Type B pancreatic cell (in vitro differentiated cells): ENCODE measurements at regions not wholly inside any gene's neighbourhood (a gene's known extent, or its start where the extent isn't known, plus 50 kb on each side); places are given as distances from the start of the nearest gene placed in this dataset.
"Not testable (repeated sequence)": the region's sequence is repeated elsewhere in the genome, so short reads cannot be mapped to it uniquely, and the experiment has no call there.

Experiments
- DNase-seq: peaks from one replicate; pipeline ENCODE4 v3.0.0; 2021; ENCODE audit warnings: mixed read lengths; ENCODE audit not compliant: unreplicated experiment; ENCODE audit errors: extremely low spot score
- H3K27ac Mint-ChIP-seq: 2 replicates; pipeline ENCODE4 v1.8.0; 2021; ENCODE audit warnings: mild to moderate bottlenecking, mixed read lengths
- H3K27me3 Mint-ChIP-seq: 2 replicates; pipeline ENCODE4 v1.8.0; 2021; ENCODE audit warnings: mixed read lengths
- H3K36me3 Mint-ChIP-seq: 2 replicates; pipeline ENCODE4 v1.8.0; 2021; ENCODE audit warnings: mixed read lengths
- H3K4me1 Mint-ChIP-seq: one replicate; pipeline ENCODE4 v1.8.0; 2021; ENCODE audit warnings: mixed read lengths; ENCODE audit not compliant: unreplicated experiment
- H3K4me3 Mint-ChIP-seq: 2 replicates; pipeline ENCODE4 v1.8.0; 2021; ENCODE audit warnings: mild to moderate bottlenecking, mixed read lengths
- H3K9me3 Mint-ChIP-seq: 2 replicates; pipeline ENCODE4 v1.8.0; 2021; ENCODE audit warnings: mixed read lengths
- TF ChIP-seq, protein P1 (sequence below): fragments of 200-600 bp; sonication (generic); conservative IDR thresholded peaks from 2 replicates; pipeline ENCODE4 v1.5.0; 2021; ENCODE audit warnings: antibody characterized with exemption, mild to moderate bottlenecking

DNA sequence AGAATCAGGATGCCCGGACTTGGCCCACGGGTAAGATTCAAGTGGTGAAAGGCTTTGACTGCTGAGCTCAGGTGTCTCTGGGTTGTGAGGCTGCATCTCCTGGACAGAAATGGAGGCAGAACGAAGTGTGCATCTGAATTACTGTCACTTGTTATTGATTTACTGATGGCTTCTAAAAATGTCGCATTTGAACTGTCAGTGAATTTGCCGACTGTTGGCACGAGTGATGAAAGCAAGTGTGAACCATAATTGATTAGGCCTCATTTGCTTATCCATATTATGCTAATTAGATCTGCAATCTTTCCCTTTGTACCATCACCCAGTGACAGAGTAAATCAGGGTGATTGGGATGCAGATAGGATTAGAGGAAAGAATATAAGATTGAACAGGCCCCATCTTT lies 252.4 kb downstream of the NUF2 start:
- no peak overlapping the region for H3K4me3 Mint-ChIP-seq
- no peak overlapping the region for H3K27ac Mint-ChIP-seq
- H3K9me3 Mint-ChIP-seq = no peaks in the 10 kb centered on the region
- H3K27me3 Mint-ChIP-seq = no peaks in the 10 kb centered on the region
- no peak for DNase-seq
- TF ChIP-seq, protein P1, sequence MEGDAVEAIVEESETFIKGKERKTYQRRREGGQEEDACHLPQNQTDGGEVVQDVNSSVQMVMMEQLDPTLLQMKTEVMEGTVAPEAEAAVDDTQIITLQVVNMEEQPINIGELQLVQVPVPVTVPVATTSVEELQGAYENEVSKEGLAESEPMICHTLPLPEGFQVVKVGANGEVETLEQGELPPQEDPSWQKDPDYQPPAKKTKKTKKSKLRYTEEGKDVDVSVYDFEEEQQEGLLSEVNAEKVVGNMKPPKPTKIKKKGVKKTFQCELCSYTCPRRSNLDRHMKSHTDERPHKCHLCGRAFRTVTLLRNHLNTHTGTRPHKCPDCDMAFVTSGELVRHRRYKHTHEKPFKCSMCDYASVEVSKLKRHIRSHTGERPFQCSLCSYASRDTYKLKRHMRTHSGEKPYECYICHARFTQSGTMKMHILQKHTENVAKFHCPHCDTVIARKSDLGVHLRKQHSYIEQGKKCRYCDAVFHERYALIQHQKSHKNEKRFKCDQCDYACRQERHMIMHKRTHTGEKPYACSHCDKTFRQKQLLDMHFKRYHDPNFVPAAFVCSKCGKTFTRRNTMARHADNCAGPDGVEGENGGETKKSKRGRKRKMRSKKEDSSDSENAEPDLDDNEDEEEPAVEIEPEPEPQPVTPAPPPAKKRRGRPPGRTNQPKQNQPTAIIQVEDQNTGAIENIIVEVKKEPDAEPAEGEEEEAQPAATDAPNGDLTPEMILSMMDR = no peak
- H3K36me3 Mint-ChIP-seq = no peaks in the 10 kb centered on the region
- H3K4me1 Mint-ChIP-seq = no peaks in the 10 kb centered on the region

DNA sequence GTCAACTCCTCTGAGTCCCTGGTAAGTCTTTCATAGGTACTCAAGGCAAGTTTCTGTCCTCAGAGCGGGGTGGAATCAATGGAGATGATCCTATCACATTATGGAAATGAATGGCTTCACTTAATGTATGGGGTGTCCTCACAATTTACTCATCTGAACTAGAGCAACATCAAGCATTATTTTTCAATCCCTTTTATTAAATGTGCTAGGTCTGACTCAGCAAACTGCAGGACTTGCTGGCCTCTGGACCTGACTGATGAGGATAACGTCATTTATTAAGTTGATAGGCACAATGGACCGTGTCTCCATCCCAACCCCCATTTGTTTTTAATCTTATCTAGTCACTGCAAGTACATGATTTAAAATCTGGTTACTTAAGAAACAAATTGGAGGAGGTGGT lies 259.2 kb downstream of the NUF2 start:
- H3K27me3 Mint-ChIP-seq = no peaks in the 10 kb centered on the region

DNA sequence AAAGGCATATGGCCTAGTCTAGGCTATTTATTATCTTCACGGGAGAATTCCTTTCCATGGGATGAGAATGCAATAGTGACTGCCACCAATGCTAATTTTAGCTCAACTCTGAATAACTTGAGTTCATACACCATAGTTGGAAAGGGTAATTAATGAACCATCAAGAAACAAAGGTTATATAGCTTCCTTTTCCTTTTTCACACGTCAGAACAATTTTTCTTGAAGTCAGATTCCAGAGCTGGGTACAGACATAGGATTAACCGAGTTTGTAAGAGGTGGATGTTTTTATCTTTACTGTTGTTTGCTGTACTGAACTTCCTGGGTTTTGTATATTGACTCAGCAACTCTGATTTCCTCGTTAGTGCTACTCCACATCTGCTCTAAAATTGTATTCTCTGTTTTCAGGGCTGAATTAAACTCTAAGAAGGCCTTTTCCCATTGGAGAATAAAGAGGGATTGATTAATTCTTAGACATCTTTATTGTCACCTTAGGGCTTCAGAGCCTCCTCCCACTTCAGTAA lies 262.0 kb downstream of the NUF2 start:
- DNase-seq = no peak
- H3K36me3 Mint-ChIP-seq = no peaks in the 10 kb centered on the region
- H3K27ac Mint-ChIP-seq = no peak overlapping the region
- TF ChIP-seq, protein P1 = no peak
- H3K4me3 Mint-ChIP-seq = no peak overlapping the region
- H3K4me1 Mint-ChIP-seq = peaks cover 19% of the 10 kb centered on the region
- H3K27me3 Mint-ChIP-seq = no peaks in the 10 kb centered on the region
- H3K9me3 Mint-ChIP-seq = no peaks in the 10 kb centered on the region

More for the DNA sequence above, 259.2 kb downstream of the NUF2 start:
- TF ChIP-seq, protein P1 = no peak
- DNase-seq = no peak
- H3K4me3 Mint-ChIP-seq = no peak overlapping the region
- H3K27ac Mint-ChIP-seq = no peak overlapping the region
- H3K4me1 Mint-ChIP-seq = peaks cover 10% of the 10 kb centered on the region
- no peaks in the 10 kb centered on the region for H3K36me3 Mint-ChIP-seq
- H3K9me3 Mint-ChIP-seq = no peaks in the 10 kb centered on the region

DNA sequence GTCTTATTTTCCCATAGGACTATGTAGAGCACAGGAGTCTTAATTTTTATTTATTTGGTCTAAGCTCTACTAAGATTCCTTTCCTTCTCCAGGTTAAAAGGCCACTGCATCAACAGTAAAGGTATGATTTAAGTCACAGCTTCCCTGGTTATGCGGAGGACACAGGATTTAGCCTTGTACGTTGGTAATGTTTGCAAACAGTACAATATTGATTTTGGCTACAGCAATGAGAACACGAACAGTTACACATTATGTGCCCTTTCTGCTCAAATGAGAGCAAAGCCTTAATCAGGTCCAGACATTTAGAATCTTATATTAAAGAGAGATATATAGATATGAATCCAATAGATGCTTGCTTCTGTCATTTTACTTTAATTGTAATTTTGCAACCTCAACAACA lies 264.0 kb downstream of the NUF2 start:
- Mint-ChIP-seq H3K4me1 (peaks cover 13% of the 10 kb centered on the region), H3K27ac (no peak overlapping the region), H3K4me3 (no peak overlapping the region), H3K27me3 (no peaks in the 10 kb centered on the region), H3K36me3 (no peaks in the 10 kb centered on the region), H3K9me3 (no peaks in the 10 kb centered on the region)
- no peak for DNase-seq
- TF ChIP-seq, protein P1 = no peak

DNA sequence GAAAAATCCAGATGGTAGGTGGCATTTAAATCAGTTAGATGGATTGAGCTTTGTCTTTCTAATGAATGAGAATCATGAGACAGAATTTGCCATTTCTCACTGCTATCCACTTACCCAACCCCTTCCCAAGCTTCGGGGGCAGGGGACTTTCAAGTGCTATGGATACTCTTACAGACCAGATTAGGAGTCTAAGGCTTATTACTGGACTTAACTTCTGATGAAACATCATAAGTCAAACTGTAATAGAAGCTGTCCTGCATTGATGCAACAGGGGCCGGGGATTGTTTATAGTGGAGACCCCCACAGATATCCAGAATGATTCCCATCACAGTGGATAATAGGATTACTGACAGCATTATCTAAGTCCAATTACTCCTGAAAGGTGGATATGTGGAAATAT lies 267.0 kb downstream of the NUF2 start:
- H3K36me3 Mint-ChIP-seq = no peaks in the 10 kb centered on the region
- no peak overlapping the region for H3K27ac Mint-ChIP-seq
- H3K4me3 Mint-ChIP-seq = no peak overlapping the region
- TF ChIP-seq, protein P1 = no peak
- peaks cover 4% of the 10 kb centered on the region for H3K27me3 Mint-ChIP-seq
- no peak for DNase-seq
- H3K4me1 Mint-ChIP-seq = peaks cover 8% of the 10 kb centered on the region
- peaks cover 5% of the 10 kb centered on the region for H3K9me3 Mint-ChIP-seq

DNA sequence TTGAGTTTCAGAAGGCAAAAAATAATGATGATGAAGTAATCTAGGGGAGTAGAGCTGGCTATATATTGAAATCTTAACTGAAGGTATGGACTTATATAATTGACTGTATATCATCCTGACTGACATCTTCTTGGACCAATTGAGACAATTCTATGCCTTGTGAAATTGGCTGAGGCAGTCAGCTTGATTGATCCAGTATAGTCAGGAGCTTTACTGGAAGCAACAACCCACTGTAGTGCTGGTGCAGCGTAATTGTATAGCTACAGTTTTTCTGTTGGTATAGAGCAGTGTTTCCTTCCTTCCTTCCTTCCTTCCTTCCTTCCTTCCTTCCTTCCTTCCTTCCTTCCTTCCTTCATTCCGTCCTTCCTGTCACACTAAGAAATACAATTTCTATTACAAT lies 268.0 kb downstream of the NUF2 start:
- Mint-ChIP-seq H3K27me3 (peaks cover 4% of the 10 kb centered on the region), H3K4me3 (no peak overlapping the region), H3K27ac (no peak overlapping the region), H3K4me1 (peaks cover 8% of the 10 kb centered on the region), H3K36me3 (no peaks in the 10 kb centered on the region), H3K9me3 (peaks cover 5% of the 10 kb centered on the region)
- TF ChIP-seq, protein P1 = no peak
- DNase-seq = no peak

DNA sequence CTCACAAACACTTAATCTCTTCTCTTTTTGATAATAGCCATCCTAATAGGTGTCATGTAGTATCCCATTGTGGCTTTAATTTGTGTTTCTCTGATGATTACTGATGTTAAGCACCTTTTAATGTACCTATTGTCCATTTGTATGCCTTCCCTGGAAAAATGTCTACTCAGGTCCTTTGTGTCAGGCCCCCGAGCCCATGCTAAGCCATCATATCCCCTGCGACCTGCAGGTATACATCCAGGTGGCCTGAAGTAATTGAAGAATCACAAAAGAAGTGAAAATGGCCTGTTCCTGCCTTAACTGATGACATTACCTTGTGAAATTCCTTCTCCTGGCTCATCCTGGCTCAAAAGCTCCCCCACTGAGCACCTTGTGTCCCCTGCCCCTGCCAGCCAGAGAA lies 269.4 kb downstream of the NUF2 start:
- not testable (repeated sequence) for DNase-seq, H3K36me3 Mint-ChIP-seq, H3K4me3 Mint-ChIP-seq, H3K27me3 Mint-ChIP-seq, H3K9me3 Mint-ChIP-seq, H3K27ac Mint-ChIP-seq, H3K4me1 Mint-ChIP-seq

DNA sequence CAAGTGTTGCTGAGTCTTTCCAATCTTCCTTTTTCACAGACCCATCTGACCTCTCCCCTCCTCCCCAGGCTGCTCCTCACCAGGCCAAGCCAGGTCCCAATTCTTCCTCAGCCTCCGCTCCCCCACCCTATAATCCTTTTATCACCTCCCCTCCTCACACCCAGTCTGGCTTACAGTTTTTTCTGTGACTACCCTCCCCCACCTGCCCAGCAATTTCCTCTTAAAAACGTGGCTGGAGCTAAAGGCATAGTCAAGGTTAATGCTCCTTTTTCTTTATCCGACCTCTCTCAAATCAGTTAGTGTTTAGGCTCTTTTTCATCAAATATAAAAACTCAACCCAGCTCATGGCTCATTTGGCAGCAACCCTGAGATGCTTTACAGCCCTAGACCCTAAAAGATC lies 270.9 kb downstream of the NUF2 start:
- H3K27me3 Mint-ChIP-seq, DNase-seq, H3K9me3 Mint-ChIP-seq, H3K27ac Mint-ChIP-seq, H3K4me3 Mint-ChIP-seq, H3K36me3 Mint-ChIP-seq, H3K4me1 Mint-ChIP-seq: not testable (repeated sequence)
